ENCODE measurements at regions not wholly inside any gene's neighbourhood (a gene's known extent, or its start where the extent isn't known, plus 50 kb on each side); places are given as distances from the start of the nearest gene placed in this dataset.
A peak's percentile ranks its signal among the peaks of the same experiment; 100 is the strongest.

GRCh38 chr18:34594266-34594665 is 115.8 kb upstream of the DTNA start:
- H3K4me3 ChIP-seq (replicated peaks in 1 of 3; ENCODE audit: insufficient read depth in 1 of 3, low read depth in 1 of 3, low read length in 3 of 3), result no peak overlapping the region
- DNase-seq (ENCODE audit: low read depth, low spot score) (no peak), FAIRE-seq (no peak)
- no peaks in the 10 kb centered on the region for H3K79me2 ChIP-seq (ENCODE audit: control insufficient read depth, insufficient read depth, low read length)
- no peaks in the 10 kb centered on the region for H3K36me3 ChIP-seq (ENCODE audit: control insufficient read depth in 2 of 2, extremely low read depth in 1 of 2, insufficient read depth in 2 of 2, low read length in 2 of 2)
- no peaks in the 10 kb centered on the region for H3K27me3 ChIP-seq (ENCODE audit: control insufficient read depth in 2 of 2, insufficient read depth in 2 of 2, low read length in 2 of 2)
- H3K4me1 ChIP-seq (ENCODE audit: control insufficient read depth, extremely low read depth, insufficient read depth, low read length), result peaks cover 2% of the 10 kb centered on the region
- dilution Hi-C loops (cut with MboI; ENCODE audit: extremely low pct_ligation_motif_present, low sequenced_read_pairs), result no loop called here
- no peak overlapping the region for H3K4me2 ChIP-seq (ENCODE audit: insufficient read depth, low read length)
- intact Hi-C loops (cut with micrococcal nuclease), result loop anchor here (10.0 kb wide), 1 partner anchor 381 kb away; no protein-coding TSS in a partner anchor
- POLR2A ChIA-PET, result no interaction called here
- H3K9me3 ChIP-seq (replicated peaks; ENCODE audit: control insufficient read depth, insufficient read depth, low read length), result no peaks in the 10 kb centered on the region
- H3K9ac ChIP-seq (replicated peaks; ENCODE audit: extremely low read depth, insufficient read depth, low read length), result no peak overlapping the region
- no peak overlapping the region for H2AFZ ChIP-seq (ENCODE audit: low read depth, low read length)
- TF ChIP-seq MYC (IDR thresholded peaks at IDR 0.05; ENCODE audit: low read depth, low read length), result no peak
- no peak for TF ChIP-seq CTCF (IDR thresholded peaks at IDR 0.05; ENCODE audit: extremely low read depth in 1 of 2, insufficient read depth in 1 of 2, low read depth in 1 of 2, low read length in 2 of 2)
- CTCF ChIA-PET, result interaction anchor here (0.8 to 1.9 kb wide), 3 partner anchors 11 to 216 kb away, joined by 4 to 8 read pairs (median 4); no protein-coding TSS in a partner anchor
- H3K9me1 ChIP-seq (replicated peaks; ENCODE audit: control insufficient read depth, extremely low read depth, insufficient read depth, low read length), result no peaks in the 10 kb centered on the region
- H3K27ac ChIP-seq (ENCODE audit: insufficient read depth, low read depth, low read length), result no peak overlapping the region
- H4K20me1 ChIP-seq (replicated peaks; ENCODE audit: control insufficient read depth, extremely low read depth, insufficient read depth, low read length), result no peaks in the 10 kb centered on the region
- BruUV-seq (replicated peaks), result no TSS peak

- peaks cover 2% of the 10 kb centered on the region for H3K4me1 ChIP-seq (ENCODE audit: control insufficient read depth, extremely low read depth, insufficient read depth, low read length)
- H3K36me3 ChIP-seq (ENCODE audit: control insufficient read depth in 2 of 2, extremely low read depth in 1 of 2, insufficient read depth in 2 of 2, low read length in 2 of 2), result no peaks in the 10 kb centered on the region
- no peak overlapping the region for H2AFZ ChIP-seq (ENCODE audit: low read depth, low read length)
- no peaks in the 10 kb centered on the region for H3K9me3 ChIP-seq (replicated peaks; ENCODE audit: control insufficient read depth, insufficient read depth, low read length)
- FAIRE-seq (no peak), DNase-seq (ENCODE audit: low read depth, low spot score) (peak; percentile 47)
- H3K27ac ChIP-seq (ENCODE audit: insufficient read depth, low read depth, low read length), result no peak overlapping the region
- CTCF ChIA-PET, result interaction anchor here (0.6 to 3.5 kb wide), 6 partner anchors 9 to 268 kb away, joined by 3 to 31 read pairs (median 6); no protein-coding TSS in a partner anchor
- POLR2A ChIA-PET, result no interaction called here
- H3K4me3 ChIP-seq (replicated peaks in 1 of 3; ENCODE audit: insufficient read depth in 1 of 3, low read depth in 1 of 3, low read length in 3 of 3), result no peak overlapping the region
- dilution Hi-C loops (cut with MboI; ENCODE audit: extremely low pct_ligation_motif_present, low sequenced_read_pairs) (no loop called here), intact Hi-C loops (cut with micrococcal nuclease) (loop anchor here (1.0 to 10.0 kb wide), 3 partner anchors 66 to 379 kb away; no protein-coding TSS in a partner anchor)
- BruUV-seq (replicated peaks), result no TSS peak
- no peak overlapping the region for H3K4me2 ChIP-seq (ENCODE audit: insufficient read depth, low read length)
- no peaks in the 10 kb centered on the region for H3K27me3 ChIP-seq (ENCODE audit: control insufficient read depth in 2 of 2, insufficient read depth in 2 of 2, low read length in 2 of 2)
- no peaks in the 10 kb centered on the region for H4K20me1 ChIP-seq (replicated peaks; ENCODE audit: control insufficient read depth, extremely low read depth, insufficient read depth, low read length)
- no peaks in the 10 kb centered on the region for H3K9me1 ChIP-seq (replicated peaks; ENCODE audit: control insufficient read depth, extremely low read depth, insufficient read depth, low read length)
- H3K9ac ChIP-seq (replicated peaks; ENCODE audit: extremely low read depth, insufficient read depth, low read length), result no peak overlapping the region
- TF ChIP-seq EZH2 (IDR thresholded peaks at IDR 0.05; ENCODE audit: borderline replicate concordance, low read depth, low read length, severe bottlenecking) (no peak), FOS (IDR thresholded peaks at IDR 0.05; ENCODE audit: borderline replicate concordance, insufficient read depth, low read length) (no peak), MYC (IDR thresholded peaks at IDR 0.05; ENCODE audit: low read depth, low read length) (no peak), POLR2A (IDR thresholded peaks at IDR 0.05; ENCODE audit: low read depth, low read length) (no peak), GATA2 (IDR thresholded peaks at IDR 0.05; ENCODE audit: insufficient read depth, insufficient read length, low read depth, low read length) (no peak), CTCF (IDR thresholded peaks at IDR 0.05; ENCODE audit: extremely low read depth in 1 of 2, insufficient read depth in 1 of 2, low read depth in 1 of 2, low read length in 2 of 2) (no peak), MAX (IDR thresholded peaks at IDR 0.05; ENCODE audit: insufficient read depth, insufficient read length) (no peak), POLR2AphosphoS5 (IDR thresholded peaks at IDR 0.05; ENCODE audit: insufficient read depth, low read depth, low read length) (no peak), JUN (IDR thresholded peaks at IDR 0.05; ENCODE audit: borderline replicate concordance, insufficient read depth, insufficient read length, low read depth) (no peak)
- no peaks in the 10 kb centered on the region for H3K79me2 ChIP-seq (ENCODE audit: control insufficient read depth, insufficient read depth, low read length)
These were observed 114.4 kb upstream of the DTNA start for GRCh38 chr18:34595690-34596089.

Data from endothelial cell of umbilical vein (primary cell).